GM23338 (cell line): ENCODE measurements at regions not wholly inside any gene's neighbourhood (a gene's known extent, or its start where the extent isn't known, plus 50 kb on each side); places are given as distances from the start of the nearest gene placed in this dataset.

Source experiments
- ATAC-seq: fragments of 200-7000 bp; cut with Tn5 transposase; 3 replicates; pipeline ENCODE4 v1.9.1; 2020
- DNase-seq: peaks from one replicate; pipeline ENCODE4 v3.0.0-alpha.2; 2015; ENCODE audit warnings: low spot score
- H2AFZ ChIP-seq: fragments of 200-600 bp; sonication (generic); 2 replicates; pipeline ENCODE4 v1.8.0; 2016; ENCODE audit warnings: antibody characterized with exemption, mild to moderate bottlenecking, moderate library complexity
- H3F3A ChIP-seq: fragments of 200-600 bp; sonication (generic); replicated peaks from 2 replicates; pipeline ENCODE4 v1.8.0; 2017; ENCODE audit warnings: antibody characterized with exemption, mixed run types, low read depth
- H3K27ac ChIP-seq: fragments of 200-600 bp; sonication (generic); 2 replicates; pipeline ENCODE4 v1.6.1; 2016; ENCODE audit warnings: low read depth
- H3K27me3 ChIP-seq: fragments of 200-600 bp; sonication (generic); 2 replicates; pipeline ENCODE4 v1.8.0; 2016; ENCODE audit warnings: mild to moderate bottlenecking, mixed run types, moderate library complexity; ENCODE audit not compliant: insufficient read depth
- H3K36me3 ChIP-seq: fragments of 200-600 bp; sonication (generic); 2 replicates; pipeline ENCODE4 v1.8.0; 2016; ENCODE audit warnings: mild to moderate bottlenecking; ENCODE audit not compliant: insufficient read depth
- H3K4me1 ChIP-seq: fragments of 200-600 bp; sonication (generic); 2 replicates; pipeline ENCODE4 v1.8.0; 2016; ENCODE audit warnings: mild to moderate bottlenecking, moderate library complexity; ENCODE audit not compliant: insufficient read depth
- H3K4me2 ChIP-seq: fragments of 200-600 bp; sonication (generic); 2 replicates; pipeline ENCODE4 v1.7.1; 2017; ENCODE audit warnings: mixed run types
- H3K4me3 ChIP-seq: fragments of 200-600 bp; sonication (generic); 2 replicates; pipeline ENCODE4 v1.6.1; 2016; ENCODE audit warnings: mixed run types
- H3K79me2 ChIP-seq: fragments of 200-600 bp; sonication (generic); replicated peaks from 2 replicates; pipeline ENCODE4 v1.8.0; 2017; ENCODE audit warnings: mild to moderate bottlenecking; ENCODE audit not compliant: insufficient read depth
- H3K9me2 ChIP-seq: fragments of 200-600 bp; sonication (generic); 2 replicates; pipeline ENCODE4 v1.8.0; 2017; ENCODE audit not compliant: insufficient read depth
- H4K20me1 ChIP-seq: fragments of 200-600 bp; sonication (generic); replicated peaks from 2 replicates; pipeline ENCODE4 v1.8.0; 2017; ENCODE audit warnings: mild to moderate bottlenecking; ENCODE audit not compliant: insufficient read depth
- H3K27ac Mint-ChIP-seq: 2 replicates; pipeline ENCODE4 v1.8.0; 2020; ENCODE audit warnings: inconsistent platforms, mild to moderate bottlenecking, moderate library complexity, mixed read lengths
- H3K27me3 Mint-ChIP-seq: 3 replicates; pipeline ENCODE4 v1.8.0; 2022; ENCODE audit warnings: low read depth, mild to moderate bottlenecking, moderate library complexity, mixed read lengths, inconsistent platforms; ENCODE audit not compliant: insufficient read depth, poor library complexity
- H3K36me3 Mint-ChIP-seq: 3 replicates; pipeline ENCODE4 v1.8.0; 2021; ENCODE audit warnings: low read depth, mild to moderate bottlenecking, inconsistent platforms, moderate library complexity, mixed read lengths
- H3K4me1 Mint-ChIP-seq: 3 replicates; pipeline ENCODE4 v1.8.0; 2020; ENCODE audit warnings: mild to moderate bottlenecking, inconsistent platforms, mixed read lengths
- H3K4me3 Mint-ChIP-seq: 3 replicates; pipeline ENCODE4 v1.8.0; 2021; ENCODE audit warnings: moderate library complexity, mild to moderate bottlenecking, inconsistent platforms, mixed read lengths
- H3K9me3 Mint-ChIP-seq: 3 replicates; pipeline ENCODE4 v1.8.0; 2020; ENCODE audit warnings: moderate library complexity, mild to moderate bottlenecking, inconsistent platforms, mixed read lengths
- CREB1 ChIP-seq: fragments of 250-450 bp; sonication (Bioruptor Pico); IDR thresholded peaks from 2 replicates; pipeline ENCODE4 v1.5.0; 2020; ENCODE audit warnings: low read depth, mild to moderate bottlenecking, moderate library complexity
- ETS1 ChIP-seq: IDR thresholded peaks from 2 replicates; pipeline ENCODE4 v1.6.1; 2016; ENCODE audit warnings: antibody characterized with exemption
- EZH2 ChIP-seq: fragments of 200-600 bp; sonication (generic); IDR thresholded peaks from one replicate; pipeline ENCODE4 v1.8.0; 2017; ENCODE audit warnings: antibody characterized with exemption, mild to moderate bottlenecking, low read depth; ENCODE audit not compliant: unreplicated experiment
- EZH2phosphoT487 ChIP-seq: fragments of 200-600 bp; sonication (generic); IDR thresholded peaks from one replicate; pipeline ENCODE4 v1.8.1; 2018; ENCODE audit warnings: antibody characterized with exemption; ENCODE audit not compliant: unreplicated experiment
- JUNB ChIP-seq: IDR thresholded peaks from one replicate; pipeline ENCODE4 v1.6.1; 2016; ENCODE audit warnings: antibody characterized with exemption; ENCODE audit not compliant: unreplicated experiment
- POLR2AphosphoS5 ChIP-seq: IDR thresholded peaks from 2 replicates; pipeline ENCODE4 v1.6.1; 2016; ENCODE audit warnings: antibody characterized with exemption, low read depth
- STAT1 ChIP-seq: IDR thresholded peaks from one replicate; pipeline ENCODE4 v1.6.1; 2016; ENCODE audit warnings: antibody characterized with exemption; ENCODE audit not compliant: unreplicated experiment
- ZNF114 ChIP-seq: fragments of 250-450 bp; sonication (Bioruptor Pico); IDR thresholded peaks from 2 replicates; pipeline ENCODE4 v1.5.0; 2020; ENCODE audit warnings: mild to moderate bottlenecking, moderate library complexity
- ZNF331 ChIP-seq: fragments of 250-450 bp; sonication (Bioruptor Pico); IDR thresholded peaks from 2 replicates; pipeline ENCODE4 v1.5.0; 2020; ENCODE audit warnings: low read depth, mild to moderate bottlenecking, moderate library complexity
- TF ChIP-seq, protein P1 (sequence below): fragments of 250-450 bp; sonication (Bioruptor Pico); IDR thresholded peaks from 2 replicates; pipeline ENCODE4 v1.5.0; 2020; ENCODE audit warnings: mild to moderate bottlenecking, moderate library complexity

DNA sequence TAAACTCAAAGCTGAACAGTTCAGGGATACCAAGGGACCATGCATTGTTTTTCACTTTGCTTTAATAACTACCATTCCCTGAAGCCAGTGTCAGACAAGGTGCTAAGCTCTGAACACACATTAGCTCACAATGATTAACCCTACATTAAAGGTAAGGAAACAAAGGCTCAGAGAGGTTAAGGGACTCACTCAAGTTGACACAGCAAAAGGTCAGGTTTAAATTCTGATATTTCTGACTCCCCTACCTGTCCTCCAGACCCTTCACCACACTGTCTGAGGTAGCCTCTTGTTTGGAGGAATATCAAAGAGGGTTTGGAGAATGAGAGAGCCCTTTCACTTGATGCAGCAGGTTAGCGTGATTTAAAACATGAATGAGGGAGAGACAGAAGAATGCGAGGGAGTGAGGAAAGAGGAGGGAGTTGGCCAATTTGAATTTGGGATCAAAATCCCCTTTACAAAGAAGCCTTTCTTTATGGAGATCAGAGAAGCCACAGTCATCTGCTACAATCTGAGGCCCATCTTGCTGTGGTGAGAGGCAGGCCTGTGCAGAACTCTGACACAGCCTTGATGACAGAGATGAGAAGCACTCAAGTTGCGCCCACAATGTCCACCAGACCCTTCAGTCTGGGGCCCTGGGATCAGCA lies 103.5 kb downstream of the FHDC1 start:
- H3K4me2 ChIP-seq: peak overlapping the region; percentile 43; the same call in 1 of the 2 replicates
- Mint-ChIP-seq H3K36me3 (peaks cover 16% of the 10 kb centered on the region; the same call in 2 of the 3 replicates), H3K27me3 (no peaks in the 10 kb centered on the region), H3K9me3 (peaks cover 13% of the 10 kb centered on the region; the same call in 2 of the 3 replicates), H3K4me1 (peaks cover 20% of the 10 kb centered on the region), H3K4me3 (no peak overlapping the region), H3K27ac (no peak overlapping the region)
- H3K27me3 ChIP-seq: no peaks in the 10 kb centered on the region
- H3K4me3 ChIP-seq: no peak overlapping the region
- H2AFZ ChIP-seq: peak overlapping the region; percentile 74
- ATAC-seq (no peak), DNase-seq (no peak)
- no peak overlapping the region for H3K27ac ChIP-seq
- H3K36me3 ChIP-seq: peaks cover 12% of the 10 kb centered on the region
- H3K9me2 ChIP-seq: peaks cover 13% of the 10 kb centered on the region; the same call in 1 of the 2 replicates
- H3F3A ChIP-seq: no peaks in the 10 kb centered on the region
- TF ChIP-seq EZH2: no peak
- TF ChIP-seq CREB1: no peak
- TF ChIP-seq ZNF331 (CRISPR knock-in tag): no peak
- TF ChIP-seq EZH2phosphoT487: no peak
- TF ChIP-seq ZNF114: no peak
- TF ChIP-seq ETS1: no peak
- no peak for TF ChIP-seq STAT1
- TF ChIP-seq, protein P1, sequence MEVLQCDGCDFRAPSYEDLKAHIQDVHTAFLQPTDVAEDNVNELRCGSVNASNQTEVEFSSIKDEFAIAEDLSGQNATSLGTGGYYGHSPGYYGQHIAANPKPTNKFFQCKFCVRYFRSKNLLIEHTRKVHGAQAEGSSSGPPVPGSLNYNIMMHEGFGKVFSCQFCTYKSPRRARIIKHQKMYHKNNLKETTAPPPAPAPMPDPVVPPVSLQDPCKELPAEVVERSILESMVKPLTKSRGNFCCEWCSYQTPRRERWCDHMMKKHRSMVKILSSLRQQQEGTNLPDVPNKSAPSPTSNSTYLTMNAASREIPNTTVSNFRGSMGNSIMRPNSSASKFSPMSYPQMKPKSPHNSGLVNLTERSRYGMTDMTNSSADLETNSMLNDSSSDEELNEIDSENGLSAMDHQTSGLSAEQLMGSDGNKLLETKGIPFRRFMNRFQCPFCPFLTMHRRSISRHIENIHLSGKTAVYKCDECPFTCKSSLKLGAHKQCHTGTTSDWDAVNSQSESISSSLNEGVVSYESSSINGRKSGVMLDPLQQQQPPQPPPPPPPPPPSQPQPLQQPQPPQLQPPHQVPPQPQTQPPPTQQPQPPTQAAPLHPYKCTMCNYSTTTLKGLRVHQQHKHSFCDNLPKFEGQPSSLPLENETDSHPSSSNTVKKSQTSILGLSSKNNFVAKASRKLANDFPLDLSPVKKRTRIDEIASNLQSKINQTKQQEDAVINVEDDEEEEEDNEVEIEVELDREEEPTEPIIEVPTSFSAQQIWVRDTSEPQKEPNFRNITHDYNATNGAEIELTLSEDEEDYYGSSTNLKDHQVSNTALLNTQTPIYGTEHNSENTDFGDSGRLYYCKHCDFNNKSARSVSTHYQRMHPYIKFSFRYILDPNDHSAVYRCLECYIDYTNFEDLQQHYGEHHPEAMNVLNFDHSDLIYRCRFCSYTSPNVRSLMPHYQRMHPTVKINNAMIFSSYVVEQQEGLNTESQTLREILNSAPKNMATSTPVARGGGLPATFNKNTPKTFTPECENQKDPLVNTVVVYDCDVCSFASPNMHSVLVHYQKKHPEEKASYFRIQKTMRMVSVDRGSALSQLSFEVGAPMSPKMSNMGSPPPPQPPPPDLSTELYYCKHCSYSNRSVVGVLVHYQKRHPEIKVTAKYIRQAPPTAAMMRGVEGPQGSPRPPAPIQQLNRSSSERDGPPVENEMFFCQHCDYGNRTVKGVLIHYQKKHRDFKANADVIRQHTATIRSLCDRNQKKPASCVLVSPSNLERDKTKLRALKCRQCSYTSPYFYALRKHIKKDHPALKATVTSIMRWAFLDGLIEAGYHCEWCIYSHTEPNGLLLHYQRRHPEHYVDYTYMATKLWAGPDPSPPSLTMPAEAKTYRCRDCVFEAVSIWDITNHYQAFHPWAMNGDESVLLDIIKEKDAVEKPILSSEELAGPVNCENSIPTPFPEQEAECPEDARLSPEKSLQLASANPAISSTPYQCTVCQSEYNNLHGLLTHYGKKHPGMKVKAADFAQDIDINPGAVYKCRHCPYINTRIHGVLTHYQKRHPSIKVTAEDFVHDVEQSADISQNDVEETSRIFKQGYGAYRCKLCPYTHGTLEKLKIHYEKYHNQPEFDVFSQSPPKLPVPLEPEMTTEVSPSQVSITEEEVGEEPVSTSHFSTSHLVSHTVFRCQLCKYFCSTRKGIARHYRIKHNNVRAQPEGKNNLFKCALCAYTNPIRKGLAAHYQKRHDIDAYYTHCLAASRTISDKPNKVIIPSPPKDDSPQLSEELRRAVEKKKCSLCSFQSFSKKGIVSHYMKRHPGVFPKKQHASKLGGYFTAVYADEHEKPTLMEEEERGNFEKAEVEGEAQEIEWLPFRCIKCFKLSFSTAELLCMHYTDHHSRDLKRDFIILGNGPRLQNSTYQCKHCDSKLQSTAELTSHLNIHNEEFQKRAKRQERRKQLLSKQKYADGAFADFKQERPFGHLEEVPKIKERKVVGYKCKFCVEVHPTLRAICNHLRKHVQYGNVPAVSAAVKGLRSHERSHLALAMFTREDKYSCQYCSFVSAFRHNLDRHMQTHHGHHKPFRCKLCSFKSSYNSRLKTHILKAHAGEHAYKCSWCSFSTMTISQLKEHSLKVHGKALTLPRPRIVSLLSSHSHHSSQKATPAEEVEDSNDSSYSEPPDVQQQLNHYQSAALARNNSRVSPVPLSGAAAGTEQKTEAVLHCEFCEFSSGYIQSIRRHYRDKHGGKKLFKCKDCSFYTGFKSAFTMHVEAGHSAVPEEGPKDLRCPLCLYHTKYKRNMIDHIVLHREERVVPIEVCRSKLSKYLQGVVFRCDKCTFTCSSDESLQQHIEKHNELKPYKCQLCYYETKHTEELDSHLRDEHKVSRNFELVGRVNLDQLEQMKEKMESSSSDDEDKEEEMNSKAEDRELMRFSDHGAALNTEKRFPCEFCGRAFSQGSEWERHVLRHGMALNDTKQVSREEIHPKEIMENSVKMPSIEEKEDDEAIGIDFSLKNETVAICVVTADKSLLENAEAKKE: no peak
- TF ChIP-seq POLR2AphosphoS5: no peak
- TF ChIP-seq JUNB: no peak
- H3K79me2 ChIP-seq: no peaks in the 10 kb centered on the region
- no peaks in the 10 kb centered on the region for H4K20me1 ChIP-seq
- peaks cover 17% of the 10 kb centered on the region for H3K4me1 ChIP-seq
